Dendritic cell treated with granulocyte-macrophage colony-stimulating factor and Interleukin-4, amounts not matched to agents 40 ng/mL and 50 ng/mL, for 4 days (primary cell): ENCODE measurements at regions not wholly inside any gene's neighbourhood (a gene's known extent, or its start where the extent isn't known, plus 50 kb on each side); places are given as distances from the start of the nearest gene placed in this dataset.
"Not testable (repeated sequence)": the region's sequence is repeated elsewhere in the genome, so short reads cannot be mapped to it uniquely, and the experiment has no call there.

ENCODE experiments used
- H3K27ac Mint-ChIP-seq: one replicate; pipeline ENCODE4 v1.8.0; 2022; ENCODE audit warnings: mild to moderate bottlenecking, mixed read lengths
- H3K27me3 Mint-ChIP-seq: one replicate; pipeline ENCODE4 v1.8.0; 2022; ENCODE audit warnings: mild to moderate bottlenecking, mixed read lengths
- H3K36me3 Mint-ChIP-seq: one replicate; pipeline ENCODE4 v1.8.0; 2022; ENCODE audit warnings: low read depth, mixed read lengths
- H3K4me1 Mint-ChIP-seq: one replicate; pipeline ENCODE4 v1.8.0; 2022; ENCODE audit warnings: low read depth, mixed read lengths
- H3K4me3 Mint-ChIP-seq: one replicate; pipeline ENCODE4 v1.8.0; 2022; ENCODE audit warnings: mild to moderate bottlenecking, moderate library complexity, mixed read lengths
- H3K9me3 Mint-ChIP-seq: one replicate; pipeline ENCODE4 v1.8.0; 2022; ENCODE audit warnings: mixed read lengths
- intact Hi-C: fragments of 100-400 bp; cut with micrococcal nuclease; formaldehyde crosslinking; loops from one replicate; pipeline ENCODE4 v1.15.0; 2022

- no peak overlapping the region for H3K27ac Mint-ChIP-seq
- no peaks in the 10 kb centered on the region for H3K4me1 Mint-ChIP-seq
- H3K9me3 Mint-ChIP-seq = no peaks in the 10 kb centered on the region
- H3K27me3 Mint-ChIP-seq = no peaks in the 10 kb centered on the region
- no peak overlapping the region for H3K4me3 Mint-ChIP-seq
- no peaks in the 10 kb centered on the region for H3K36me3 Mint-ChIP-seq
- intact Hi-C loops = loop anchor here (2.0 kb wide), 1 partner anchor 194 kb away; no protein-coding TSS in a partner anchor
Observed at GRCh38 chr16:10314317-10314716, 71.5 kb upstream of the ATF7IP2 start.

DNA sequence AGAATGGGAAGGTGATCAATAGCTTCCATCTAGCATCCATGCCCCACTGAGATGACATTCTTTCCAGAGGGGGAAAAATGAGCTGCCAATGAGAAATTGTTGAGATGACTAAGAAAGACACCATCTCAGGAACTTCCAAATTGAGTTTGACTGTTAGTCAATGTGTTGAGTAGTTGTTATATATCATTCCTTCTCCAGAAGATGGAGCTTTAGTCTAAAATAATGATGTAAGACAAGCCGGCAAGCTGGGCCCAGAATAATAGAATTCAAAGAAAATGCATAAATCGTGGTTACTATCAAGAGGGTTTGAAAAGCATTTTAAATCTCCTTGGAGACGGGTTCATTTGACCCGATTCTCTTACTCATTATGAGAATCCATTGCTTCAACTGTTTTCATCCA is 71.0 kb upstream of the ATF7IP2 start:
- Mint-ChIP-seq H3K27ac (no peak overlapping the region), H3K36me3 (no peaks in the 10 kb centered on the region), H3K4me1 (no peaks in the 10 kb centered on the region), H3K27me3 (no peaks in the 10 kb centered on the region), H3K4me3 (no peak overlapping the region), H3K9me3 (no peaks in the 10 kb centered on the region)
- intact Hi-C loops = loop anchor here (2.0 kb wide), 1 partner anchor 194 kb away; no protein-coding TSS in a partner anchor

GRCh38 chr16:10317425-10318001 is 68.3 kb upstream of the ATF7IP2 start:
- no peak overlapping the region for H3K4me3 Mint-ChIP-seq
- H3K27me3 Mint-ChIP-seq = no peaks in the 10 kb centered on the region
- H3K4me1 Mint-ChIP-seq = no peaks in the 10 kb centered on the region
- no peaks in the 10 kb centered on the region for H3K36me3 Mint-ChIP-seq
- intact Hi-C loops = no loop called here
- no peak overlapping the region for H3K27ac Mint-ChIP-seq
- H3K9me3 Mint-ChIP-seq = no peaks in the 10 kb centered on the region

DNA sequence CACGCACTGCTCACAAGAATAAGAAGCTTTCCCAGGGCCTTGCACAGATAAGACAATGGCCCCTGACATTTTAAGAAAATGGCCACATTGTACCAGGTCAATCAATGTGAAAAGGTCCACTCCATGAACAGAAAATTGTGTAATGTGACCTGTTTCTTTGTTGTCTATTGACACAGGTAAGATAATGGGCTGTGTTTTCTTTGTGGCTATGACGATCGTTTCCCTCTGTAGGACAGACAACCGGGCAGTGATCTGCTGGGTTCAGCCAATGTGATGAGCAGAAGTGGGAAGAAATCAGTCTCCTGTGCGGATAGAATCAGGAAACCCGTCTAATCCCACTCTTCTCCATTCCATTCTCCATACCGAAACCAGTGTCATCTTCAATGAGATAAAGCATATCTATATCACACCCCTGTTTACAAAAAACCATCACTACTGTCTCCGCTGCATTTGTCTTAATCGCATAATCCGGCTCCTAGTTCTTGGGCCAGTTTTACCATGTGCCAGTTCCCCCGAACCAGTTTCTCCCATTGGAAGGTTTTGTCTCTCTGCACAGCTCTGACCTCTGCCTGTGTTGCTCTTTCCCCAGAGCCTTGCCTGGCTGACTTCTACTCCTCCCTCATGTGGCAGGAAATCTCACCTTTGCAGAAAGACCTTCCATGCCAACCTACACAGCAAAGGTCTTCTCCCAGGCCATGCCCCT is 66.9 kb upstream of the ATF7IP2 start:
- Mint-ChIP-seq H3K9me3 (no peaks in the 10 kb centered on the region), H3K27me3 (no peaks in the 10 kb centered on the region), H3K4me1 (no peaks in the 10 kb centered on the region), H3K4me3 (no peak overlapping the region), H3K27ac (no peak overlapping the region), H3K36me3 (no peaks in the 10 kb centered on the region)
- intact Hi-C loops = no loop called here

GRCh38 chr16:10321407-10322387 is 64.2 kb upstream of the ATF7IP2 start:
- H3K4me1 Mint-ChIP-seq = no peaks in the 10 kb centered on the region
- intact Hi-C loops = no loop called here
- no peak overlapping the region for H3K27ac Mint-ChIP-seq
- H3K27me3 Mint-ChIP-seq = no peaks in the 10 kb centered on the region
- no peak overlapping the region for H3K4me3 Mint-ChIP-seq
- H3K9me3 Mint-ChIP-seq = no peaks in the 10 kb centered on the region
- H3K36me3 Mint-ChIP-seq = no peaks in the 10 kb centered on the region

DNA sequence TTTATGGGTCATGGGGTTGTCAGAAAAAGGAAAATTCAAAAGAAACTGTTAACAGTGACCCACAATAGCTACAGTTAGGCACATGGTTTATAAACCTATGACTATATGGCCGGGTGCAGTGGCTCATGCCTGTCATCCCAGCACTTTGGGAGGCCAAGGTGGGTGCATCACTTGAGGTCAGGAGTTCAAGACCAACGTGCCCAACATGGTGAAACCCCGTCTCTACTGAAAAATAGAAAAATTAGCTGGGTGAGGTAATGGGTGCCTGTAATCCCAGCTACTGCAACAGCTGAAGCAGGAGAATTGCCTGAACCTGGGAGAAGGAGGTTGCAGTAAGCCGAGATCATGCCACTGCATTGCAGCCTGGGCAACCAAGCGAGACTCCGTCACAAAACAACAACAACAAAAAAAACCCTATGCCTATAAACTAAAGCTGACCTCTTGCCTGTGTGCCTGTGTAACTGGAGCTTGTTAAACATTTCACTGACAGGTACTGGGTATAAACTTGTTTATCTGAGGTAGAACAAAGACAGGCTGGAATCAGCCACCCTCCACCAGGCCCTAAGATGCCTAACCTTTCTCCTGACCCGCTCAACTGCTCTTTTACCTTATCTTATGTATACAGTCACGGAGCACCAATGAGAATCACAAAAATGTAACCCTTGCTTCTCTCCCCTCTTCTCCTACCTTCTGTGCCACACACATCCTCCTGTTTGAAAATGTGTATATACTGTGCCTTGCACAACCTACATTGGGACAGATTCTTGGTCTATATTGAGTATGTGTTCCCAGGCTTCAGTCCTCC is 62.9 kb upstream of the ATF7IP2 start:
- Mint-ChIP-seq H3K27ac (no peak overlapping the region), H3K4me1 (no peaks in the 10 kb centered on the region), H3K27me3 (no peaks in the 10 kb centered on the region), H3K36me3 (no peaks in the 10 kb centered on the region), H3K4me3 (no peak overlapping the region), H3K9me3 (no peaks in the 10 kb centered on the region)
- intact Hi-C loops = no loop called here

DNA sequence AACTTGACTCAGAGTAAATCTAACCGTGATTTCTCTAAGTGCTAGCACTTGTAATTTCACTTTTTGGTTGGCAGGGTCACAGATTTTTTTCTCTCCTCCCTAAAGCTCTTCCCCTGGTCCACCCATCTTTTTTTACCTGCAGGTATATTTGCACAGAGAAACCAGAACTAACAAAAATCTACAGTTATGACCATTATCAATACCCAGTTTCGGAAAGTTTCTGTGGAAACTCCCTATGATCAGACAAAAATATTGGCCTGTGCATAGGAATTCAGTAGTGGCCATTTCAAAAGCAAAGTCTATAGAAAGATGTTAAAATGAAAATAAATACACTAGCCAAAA is 62.4 kb upstream of the ATF7IP2 start:
- H3K4me3 Mint-ChIP-seq = no peak overlapping the region
- no peaks in the 10 kb centered on the region for H3K36me3 Mint-ChIP-seq
- no peaks in the 10 kb centered on the region for H3K27me3 Mint-ChIP-seq
- H3K27ac Mint-ChIP-seq = no peak overlapping the region
- peaks cover 4% of the 10 kb centered on the region for H3K4me1 Mint-ChIP-seq
- intact Hi-C loops = no loop called here
- no peaks in the 10 kb centered on the region for H3K9me3 Mint-ChIP-seq

DNA sequence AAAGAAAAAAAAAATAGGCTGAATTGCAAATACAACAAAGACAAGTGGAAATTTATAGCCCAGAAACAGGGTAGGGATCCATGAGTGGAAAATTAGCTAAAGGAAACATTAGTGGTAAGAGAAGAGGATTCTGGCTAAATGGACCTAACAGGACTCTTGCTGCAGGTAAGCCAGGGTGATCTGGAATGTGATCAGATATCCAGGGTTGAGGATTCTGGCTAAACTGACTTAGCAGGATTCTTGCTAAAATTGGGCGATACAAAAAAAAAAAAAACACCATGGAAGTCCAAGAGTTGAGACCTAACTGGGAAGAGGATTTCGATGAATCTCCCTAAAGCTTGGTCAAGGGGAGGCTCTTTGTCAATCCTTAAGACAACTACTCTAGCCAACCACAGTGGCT is 61.7 kb upstream of the ATF7IP2 start:
- no peak overlapping the region for H3K4me3 Mint-ChIP-seq

DNA sequence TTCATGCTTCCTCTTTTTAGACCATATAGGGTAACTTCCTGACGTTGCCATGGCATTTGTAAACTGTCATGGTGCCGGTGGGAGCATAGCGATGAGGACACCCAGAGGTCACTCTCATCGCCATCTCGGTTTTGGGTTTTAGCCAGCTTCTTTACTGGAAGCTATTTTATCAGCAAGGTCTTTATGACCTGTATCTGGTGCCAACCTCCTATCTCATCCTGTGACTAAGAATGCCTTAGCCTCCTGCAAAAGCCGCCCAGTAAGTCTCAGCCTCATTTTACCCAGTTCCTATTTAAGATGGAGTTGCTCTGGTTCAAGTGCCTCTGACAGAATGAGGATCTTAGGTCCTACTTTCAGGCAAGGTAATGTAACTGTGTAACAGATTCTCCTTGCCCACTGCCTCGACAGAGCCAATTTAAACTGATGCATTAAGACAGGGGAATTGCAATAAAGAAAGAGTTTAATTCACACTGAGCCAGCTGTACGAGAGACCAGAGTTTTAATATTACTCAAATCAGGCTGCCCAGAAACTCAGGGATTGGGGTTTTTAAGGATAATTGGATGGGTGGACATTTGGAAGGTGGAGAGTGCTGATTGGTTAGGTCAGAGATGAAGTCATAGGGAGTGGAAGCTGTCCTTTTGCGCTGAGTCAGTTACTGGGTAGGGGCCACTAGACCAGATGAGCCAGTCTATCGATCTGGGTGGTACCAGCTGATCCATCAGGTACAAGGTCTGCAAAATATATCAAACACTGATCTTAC is 59.9 kb upstream of the ATF7IP2 start:
- no peak overlapping the region for H3K27ac Mint-ChIP-seq
- no peak overlapping the region for H3K4me3 Mint-ChIP-seq
- intact Hi-C loops = no loop called here
- H3K36me3 Mint-ChIP-seq = no peaks in the 10 kb centered on the region
- H3K4me1 Mint-ChIP-seq = peaks cover 5% of the 10 kb centered on the region
- no peaks in the 10 kb centered on the region for H3K27me3 Mint-ChIP-seq
- H3K9me3 Mint-ChIP-seq = no peaks in the 10 kb centered on the region

More for the DNA sequence above, 61.7 kb upstream of the ATF7IP2 start:
- Mint-ChIP-seq H3K27ac (no peak overlapping the region), H3K9me3 (no peaks in the 10 kb centered on the region), H3K4me1 (peaks cover 5% of the 10 kb centered on the region), H3K36me3 (no peaks in the 10 kb centered on the region), H3K27me3 (no peaks in the 10 kb centered on the region)
- intact Hi-C loops = no loop called here

DNA sequence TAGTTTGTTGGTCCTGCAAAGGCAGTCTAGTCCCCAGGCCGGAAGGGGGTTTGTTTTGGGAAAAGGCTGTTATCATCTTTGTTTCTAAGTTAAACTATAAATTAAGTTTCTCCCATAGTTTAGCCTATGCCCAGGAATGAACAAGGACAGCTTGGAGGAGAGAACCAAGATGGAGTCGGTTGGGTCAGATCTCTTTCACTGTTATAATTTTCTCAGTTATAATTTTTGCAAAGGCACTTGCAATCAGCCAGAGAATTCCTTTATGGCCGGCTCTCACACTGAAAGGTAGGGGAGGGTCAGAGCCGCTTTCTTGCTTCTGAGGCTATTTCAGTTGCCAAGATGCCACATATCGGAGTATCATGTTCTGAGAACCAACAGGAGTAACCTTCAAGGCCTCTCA is 59.2 kb upstream of the ATF7IP2 start:
- no peaks in the 10 kb centered on the region for H3K36me3 Mint-ChIP-seq
- H3K4me3 Mint-ChIP-seq = no peak overlapping the region
- intact Hi-C loops = no loop called here
- peaks cover 5% of the 10 kb centered on the region for H3K4me1 Mint-ChIP-seq
- no peaks in the 10 kb centered on the region for H3K9me3 Mint-ChIP-seq
- no peak overlapping the region for H3K27ac Mint-ChIP-seq
- H3K27me3 Mint-ChIP-seq = no peaks in the 10 kb centered on the region

DNA sequence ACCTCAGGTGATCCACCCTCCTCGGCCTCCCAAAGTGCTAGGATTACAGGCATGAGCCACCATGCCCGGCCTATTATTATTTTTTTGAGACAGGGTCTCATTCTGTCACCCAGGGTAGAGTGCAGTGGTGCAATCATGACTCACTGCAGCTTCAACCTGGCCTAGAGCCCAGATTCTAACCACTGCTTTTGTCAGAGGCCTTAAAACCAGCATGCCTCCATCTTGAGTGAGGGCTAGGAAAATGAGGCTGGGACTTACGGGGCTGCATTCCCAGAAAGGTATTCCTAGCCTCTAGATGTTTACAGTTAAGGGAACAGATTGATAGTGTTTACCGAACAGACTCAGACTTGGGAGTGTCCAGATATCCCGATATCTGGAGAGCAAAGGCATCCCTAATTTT is 57.6 kb upstream of the ATF7IP2 start:
- H3K4me3 Mint-ChIP-seq, H3K27ac Mint-ChIP-seq, intact Hi-C loops: not testable (repeated sequence)

DNA sequence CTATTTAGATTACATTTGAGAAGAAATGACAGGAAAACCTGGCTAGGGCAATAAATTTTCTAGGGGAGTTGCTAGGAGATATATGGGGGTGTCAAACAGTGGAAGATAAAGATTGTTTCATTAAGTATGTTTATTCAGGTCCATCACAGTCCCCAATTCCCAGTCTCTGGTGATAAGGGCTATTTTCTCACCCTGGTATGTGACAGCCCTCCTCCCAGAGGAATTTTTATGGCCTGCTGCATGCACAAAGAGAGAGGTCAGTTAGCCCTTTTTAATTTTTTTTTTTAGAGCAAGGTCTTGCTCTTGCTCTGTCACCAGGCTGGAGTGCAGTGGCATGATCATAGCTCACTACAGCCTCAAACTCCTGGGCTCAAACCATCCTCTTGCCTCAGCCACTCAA is 53.6 kb upstream of the ATF7IP2 start:
- Mint-ChIP-seq H3K27ac (no peak overlapping the region), H3K4me3 (no peak overlapping the region), H3K36me3 (no peaks in the 10 kb centered on the region), H3K4me1 (peaks cover 5% of the 10 kb centered on the region), H3K27me3 (no peaks in the 10 kb centered on the region), H3K9me3 (no peaks in the 10 kb centered on the region)
- intact Hi-C loops = no loop called here

More for the DNA sequence above, 57.6 kb upstream of the ATF7IP2 start:
- H3K4me1 Mint-ChIP-seq, H3K27me3 Mint-ChIP-seq, H3K36me3 Mint-ChIP-seq, H3K9me3 Mint-ChIP-seq: not testable (repeated sequence)

DNA sequence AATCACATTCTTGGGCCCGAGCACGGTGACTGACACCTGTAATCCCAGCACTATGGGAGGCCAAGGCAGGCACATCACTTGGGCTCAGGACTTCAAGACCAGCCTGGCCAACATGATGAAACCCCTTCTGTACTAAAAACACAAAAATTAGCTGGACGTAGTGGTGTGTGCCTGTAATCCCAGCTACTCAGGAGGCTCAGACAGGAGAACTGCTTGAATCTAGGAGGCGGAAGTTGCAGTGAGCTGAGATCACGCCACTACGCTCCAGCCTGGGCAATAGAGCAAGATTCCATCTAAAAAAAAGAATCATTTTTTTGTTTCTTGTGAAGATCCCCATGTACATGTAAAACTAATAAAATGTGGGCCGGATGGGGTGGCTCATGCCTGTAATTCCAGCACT is 53.1 kb upstream of the ATF7IP2 start:
- Mint-ChIP-seq H3K4me1 (peaks cover 5% of the 10 kb centered on the region), H3K27me3 (no peaks in the 10 kb centered on the region), H3K4me3 (no peak overlapping the region), H3K9me3 (peaks cover 2% of the 10 kb centered on the region), H3K27ac (no peak overlapping the region), H3K36me3 (no peaks in the 10 kb centered on the region)
- intact Hi-C loops = no loop called here
